NCI-H345 treated with DMSO at 0.1 percent for 48 hours (cell line): ENCODE measurements at regions not wholly inside any gene's neighbourhood (a gene's known extent, or its start where the extent isn't known, plus 50 kb on each side); places are given as distances from the start of the nearest gene placed in this dataset.
A peak's percentile ranks its signal among the peaks of the same experiment; 100 is the strongest.

Experiments used
- DNase-seq: peaks from one replicate; lab custom pipeline; 2025; ENCODE audit not compliant: unreplicated experiment; lab: John Stamatoyannopoulos, UW

DNA sequence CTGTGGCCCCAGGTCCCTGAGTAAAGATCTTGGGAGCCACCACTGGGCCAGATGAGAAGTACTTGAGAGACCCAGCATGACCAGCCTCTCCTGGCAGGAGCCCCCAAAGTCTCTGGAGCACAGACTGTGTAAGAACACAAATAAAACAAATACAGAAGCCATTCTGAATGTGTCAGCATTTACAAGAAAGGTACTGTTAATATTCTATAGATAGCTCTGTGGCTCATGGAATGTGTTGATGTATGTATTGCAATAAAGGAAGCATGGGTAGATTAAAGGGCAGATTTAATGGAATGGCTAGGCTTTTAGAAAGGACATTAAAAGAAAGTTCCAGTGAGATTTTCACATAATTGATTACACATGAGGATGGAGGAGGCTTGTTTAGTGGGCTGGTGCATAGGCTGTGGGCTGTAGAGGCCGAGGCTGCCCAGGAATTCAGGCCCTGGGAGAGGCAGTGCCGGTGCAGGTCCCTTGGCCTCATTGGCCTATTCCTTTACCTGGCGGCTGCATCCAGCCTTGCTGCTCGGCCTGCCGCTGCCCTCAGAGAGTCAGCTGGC lies 127.7 kb upstream of the DLX2 start:
- no peak for DNase-seq

DNA sequence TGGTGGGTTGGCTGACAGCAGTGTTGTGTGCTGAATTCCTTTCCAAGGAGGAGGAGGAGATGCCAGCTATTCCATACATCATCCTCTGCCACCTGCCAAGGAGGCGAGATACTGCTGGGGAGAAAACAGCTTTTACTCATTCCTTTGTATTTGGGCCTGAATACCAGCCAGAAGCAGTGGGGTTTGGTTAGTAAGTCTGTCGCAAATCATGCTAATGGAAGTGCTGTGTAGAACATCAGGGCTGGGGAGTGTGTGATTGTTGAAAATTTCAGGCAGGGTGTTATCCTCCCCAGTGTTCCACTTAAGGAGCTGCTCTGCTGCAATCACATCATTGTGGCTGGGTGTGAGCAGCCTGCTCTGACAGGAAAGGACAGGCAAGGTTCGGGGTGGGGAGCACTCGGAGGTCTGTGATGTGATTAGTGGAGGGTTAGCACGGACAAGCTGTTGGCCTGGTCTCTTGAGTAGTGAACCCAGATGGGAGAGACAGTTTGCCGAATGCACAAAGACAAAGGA lies 128.2 kb upstream of the DLX2 start:
- DNase-seq = no peak

DNA sequence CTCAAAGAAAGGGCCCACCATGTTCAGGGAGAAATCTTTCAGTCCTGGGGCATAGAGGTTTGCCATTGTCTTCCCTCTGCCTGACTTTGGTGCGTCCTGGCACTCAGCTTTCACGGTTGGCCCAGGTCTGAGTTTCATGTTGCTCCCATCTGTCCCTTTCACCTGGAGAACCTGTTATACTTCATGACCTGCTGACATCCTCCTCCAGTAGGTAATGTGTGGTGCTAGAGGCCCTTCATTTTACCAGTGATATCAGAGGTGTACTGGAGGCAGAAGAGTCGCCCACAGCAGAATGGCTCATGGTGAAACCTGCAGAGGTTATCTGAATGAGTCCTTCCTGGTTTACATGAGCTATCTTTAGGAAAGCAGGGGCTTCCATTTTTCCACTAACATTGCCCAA lies 128.8 kb upstream of the DLX2 start:
- no peak for DNase-seq

DNA sequence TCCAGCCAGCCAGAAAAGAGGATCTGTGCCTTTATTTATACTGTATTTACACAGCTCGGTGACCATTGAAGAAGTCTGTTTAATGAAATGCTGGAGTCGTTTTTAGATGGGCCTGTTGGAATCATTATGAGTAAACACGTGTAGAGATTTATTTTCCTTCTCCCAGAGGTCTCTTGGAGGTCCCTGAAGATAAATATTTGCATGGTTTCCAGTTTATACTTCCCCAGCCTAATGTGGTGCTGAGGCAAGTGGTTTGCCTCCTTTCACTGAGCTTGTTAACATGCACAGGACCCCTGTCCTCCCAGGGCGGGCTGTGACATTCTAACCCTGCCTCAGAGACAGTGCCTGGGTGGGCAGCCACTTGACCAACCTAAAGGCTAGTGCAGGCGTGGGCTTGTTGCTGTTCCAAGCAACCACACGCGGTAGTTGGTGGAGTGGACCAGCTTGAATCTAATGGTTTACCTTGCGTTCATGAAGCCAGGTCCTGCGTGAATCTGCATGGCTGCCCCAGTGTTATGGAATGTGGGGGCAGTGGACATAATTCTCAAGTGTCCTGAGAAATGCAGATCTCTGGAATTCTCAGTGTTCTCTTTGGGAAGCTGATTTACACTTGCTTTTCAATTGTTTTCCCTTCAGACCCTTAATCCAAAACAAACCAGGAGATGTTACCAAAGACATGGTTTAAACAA lies 130.2 kb upstream of the DLX2 start:
- no peak for DNase-seq

DNA sequence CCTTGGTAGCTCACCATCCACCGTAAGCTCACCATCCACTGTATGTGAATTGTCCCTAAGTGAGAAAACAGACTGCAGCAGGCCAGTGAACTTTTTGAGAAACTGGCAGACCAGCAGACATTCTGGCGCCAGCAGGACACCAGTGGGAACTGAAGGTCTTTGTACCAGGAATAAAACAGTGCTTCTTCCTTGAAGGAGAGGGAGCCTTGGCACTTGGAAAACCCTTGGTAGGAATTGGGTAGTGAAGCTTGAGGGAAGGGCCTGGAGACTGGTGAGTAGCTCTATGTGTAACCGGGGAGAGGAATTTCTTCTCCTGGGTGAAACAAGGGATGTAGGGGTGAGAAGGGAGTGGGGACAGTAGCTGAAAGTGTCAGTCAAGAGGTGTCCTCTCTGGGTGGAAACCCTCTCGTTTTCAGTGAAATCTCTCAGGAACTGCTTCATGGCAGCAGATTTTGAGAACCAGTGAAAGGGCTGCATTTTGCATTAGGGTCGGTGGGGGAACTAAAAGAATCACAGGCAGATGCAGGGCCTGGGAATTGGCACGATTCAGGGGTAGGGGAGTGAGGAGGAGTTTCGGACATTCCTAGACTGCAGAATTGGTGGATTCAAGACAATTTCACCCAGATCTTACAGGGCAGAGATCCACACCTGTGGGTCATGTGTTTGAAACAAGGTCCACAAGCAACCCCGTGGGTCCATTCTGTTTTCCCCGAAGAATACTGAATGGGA lies 131.5 kb upstream of the DLX2 start:
- no peak for DNase-seq

DNA sequence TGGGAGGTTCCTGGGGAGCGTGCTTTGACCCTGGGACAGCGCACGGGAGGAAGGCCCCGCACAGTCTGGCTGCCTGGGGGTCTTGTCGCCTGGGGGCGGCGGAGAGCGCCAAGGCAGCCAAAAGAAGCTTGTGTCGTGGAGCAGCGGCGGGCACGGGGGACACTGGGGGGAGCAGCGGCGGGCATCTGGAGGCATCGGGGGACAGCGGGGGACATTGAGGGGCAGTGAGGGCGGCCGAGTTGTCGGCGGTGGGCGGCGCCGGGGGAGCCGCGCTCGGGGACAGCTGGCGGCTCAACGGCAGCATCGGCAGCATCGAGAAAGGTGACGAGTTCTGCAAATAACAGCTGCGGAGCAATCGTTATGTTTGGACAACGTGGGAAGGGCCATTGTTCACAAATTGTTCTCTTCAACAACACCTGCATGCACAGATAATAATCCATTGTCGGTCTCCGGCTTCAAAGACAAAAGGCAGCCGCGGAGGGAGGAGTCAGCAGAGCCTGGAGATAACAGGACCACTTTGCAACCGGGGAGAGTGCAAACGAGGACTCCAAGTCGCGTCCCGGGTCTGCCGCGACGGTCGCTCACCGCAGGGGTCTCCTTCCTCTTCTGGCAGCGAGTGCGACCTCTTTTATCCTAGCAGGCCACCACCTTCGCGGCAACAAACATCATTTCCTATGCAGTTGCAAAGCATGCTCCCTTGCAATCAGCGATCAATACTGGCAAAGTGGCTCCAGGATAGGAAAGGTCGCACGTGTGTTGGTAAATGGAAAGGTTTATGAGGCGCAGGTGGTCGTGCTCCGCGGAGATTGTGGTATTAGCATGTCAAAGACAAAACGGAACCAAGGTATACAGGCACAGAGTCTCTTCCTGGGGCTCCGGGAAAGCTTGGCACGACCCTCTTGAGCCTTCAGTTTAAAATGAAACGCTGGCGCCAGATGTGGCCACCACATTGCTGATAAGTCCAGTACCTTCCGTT lies 132.3 kb upstream of the DLX2 start:
- peak; percentile 85 for DNase-seq

DNA sequence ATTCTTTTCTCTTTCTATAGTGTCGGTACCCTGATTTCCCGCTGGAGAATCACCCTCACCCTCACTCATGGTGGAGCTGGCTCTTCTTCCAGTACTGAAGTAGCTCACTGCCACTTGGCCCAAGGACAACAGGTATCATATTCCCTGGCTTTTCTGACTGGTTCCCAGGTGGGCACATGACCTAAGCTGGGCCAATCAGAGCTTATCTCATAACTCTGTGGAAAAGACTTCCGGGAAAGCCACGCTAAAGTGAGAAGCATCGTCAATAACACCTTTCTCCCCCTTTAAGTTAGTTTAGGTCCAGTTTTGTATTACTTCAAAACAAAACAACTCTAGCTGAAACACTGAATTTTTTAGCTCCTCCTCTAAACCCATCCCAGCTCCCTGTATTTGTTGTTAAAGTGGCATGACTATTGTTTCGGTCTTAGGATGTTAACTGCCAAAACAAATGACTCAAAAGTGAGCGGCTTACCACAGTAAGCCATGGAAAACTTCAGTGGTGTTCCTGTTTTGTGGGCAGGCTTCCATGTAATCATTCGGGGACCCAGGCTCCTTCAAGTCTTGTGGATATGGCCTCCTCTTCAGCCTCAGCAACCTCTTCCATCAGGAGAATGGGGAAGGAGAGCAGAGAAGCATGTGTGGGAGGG lies 137.4 kb upstream of the DLX2 start:
- DNase-seq = no peak

DNA sequence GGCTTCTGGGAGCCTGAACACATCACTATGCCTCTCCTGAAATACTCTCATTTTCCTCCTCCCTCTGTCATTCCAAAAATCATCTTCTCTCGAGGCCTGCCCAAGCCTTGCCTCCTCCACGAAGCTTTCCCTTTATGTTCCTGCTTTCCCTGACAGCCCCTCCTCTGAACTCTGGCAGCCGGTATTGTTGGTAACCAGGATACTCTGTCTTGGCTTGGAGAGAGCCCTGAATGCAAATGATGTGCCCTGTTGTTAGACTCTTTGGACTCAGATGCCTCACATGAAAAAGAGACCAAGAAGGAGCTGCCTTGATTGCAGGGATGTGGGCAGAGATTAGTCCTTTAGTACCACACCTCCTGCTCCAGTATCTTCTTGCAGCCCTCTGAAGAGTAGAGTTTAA lies 138.5 kb upstream of the DLX2 start:
- no peak for DNase-seq

DNA sequence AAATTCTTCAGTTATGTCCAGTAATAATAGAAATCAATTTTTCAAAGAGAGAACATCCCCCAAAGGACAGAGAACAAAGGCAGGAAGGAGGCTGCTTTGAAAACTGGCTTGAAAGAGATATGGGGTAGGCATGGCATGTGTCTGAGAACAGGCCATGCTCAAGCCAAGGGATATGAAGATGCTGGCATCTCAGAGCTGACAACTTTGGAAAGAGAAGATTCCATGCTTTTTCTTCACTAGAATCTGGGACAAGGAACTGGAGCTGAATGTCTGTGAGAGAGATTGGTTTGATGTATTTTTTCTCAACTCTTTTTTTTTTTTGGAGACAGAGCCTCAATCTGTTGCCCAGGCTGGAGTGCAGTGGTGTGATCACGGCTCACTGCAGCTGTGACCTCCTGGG lies 139.8 kb upstream of the DLX2 start:
- no peak for DNase-seq

DNA sequence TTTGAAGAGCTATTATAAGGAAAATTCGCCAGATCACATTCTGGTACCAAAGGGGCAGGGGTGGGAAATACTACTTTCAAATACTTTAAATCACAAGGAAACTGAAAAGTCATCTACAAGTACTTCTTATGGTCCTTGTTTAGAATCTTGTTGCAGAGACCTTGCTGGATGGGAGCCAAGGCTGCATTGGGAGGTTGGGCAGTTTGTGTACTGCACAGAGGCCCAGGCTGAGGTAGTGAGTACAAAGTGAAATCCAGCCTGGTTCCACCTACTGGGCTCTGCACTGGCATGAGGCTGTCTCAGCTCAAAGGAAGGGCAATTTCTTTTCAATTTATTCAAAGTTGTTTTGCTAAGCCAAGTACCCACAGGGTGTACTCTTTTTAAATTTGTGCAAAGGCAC lies 140.3 kb upstream of the DLX2 start:
- DNase-seq = no peak

DNA sequence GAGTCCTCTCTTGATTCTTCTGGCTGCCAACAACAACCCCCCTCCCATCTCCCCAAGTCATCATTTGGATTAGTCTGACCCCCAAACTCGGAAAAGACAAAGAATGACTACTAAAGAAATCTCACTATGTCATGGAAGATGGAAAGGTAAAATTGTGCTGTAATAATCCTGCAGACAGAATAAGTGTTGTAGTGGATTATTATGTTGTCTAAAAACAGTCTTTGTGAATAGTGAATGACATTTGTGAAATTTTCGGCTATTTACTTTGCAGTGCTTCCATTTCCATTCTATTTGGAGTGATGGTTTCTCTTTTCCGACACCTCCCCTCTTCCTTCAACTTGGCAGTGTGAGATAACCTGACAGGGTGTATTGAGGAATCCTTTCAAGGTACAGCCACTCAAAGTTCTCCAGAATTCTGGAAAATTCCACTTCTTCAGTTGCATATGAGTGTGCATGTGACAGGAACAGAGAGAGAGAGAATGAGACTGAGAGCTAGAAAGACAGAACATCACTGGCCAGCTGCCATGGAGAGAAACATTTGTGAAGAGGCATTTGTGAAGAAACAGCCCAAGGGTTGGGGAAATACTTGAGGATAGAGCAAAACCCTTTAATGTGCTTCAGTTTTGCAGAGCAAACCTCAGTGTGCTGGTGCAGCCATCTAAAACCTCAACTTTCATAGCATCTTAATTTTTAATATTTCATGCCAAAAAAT lies 141.9 kb upstream of the DLX2 start:
- no peak for DNase-seq

DNA sequence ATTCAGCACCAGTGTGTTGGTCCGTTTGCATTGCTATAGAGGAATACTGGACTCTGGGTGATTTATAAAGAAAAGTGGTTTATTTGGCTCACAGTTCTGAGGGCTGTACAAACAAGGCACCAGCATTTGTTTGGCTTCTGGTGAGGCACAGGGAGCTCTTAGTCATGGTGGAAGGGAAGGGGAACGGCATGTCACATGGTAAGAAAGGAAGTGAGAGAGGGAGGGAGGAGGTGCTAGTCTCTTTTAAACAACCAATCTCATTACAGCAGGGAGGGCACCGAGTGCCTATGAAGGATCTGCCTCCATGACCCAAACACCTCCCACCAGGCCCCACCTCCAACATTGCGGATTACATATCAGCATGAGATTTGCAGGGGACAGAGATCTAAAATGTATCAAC lies 143.9 kb upstream of the DLX2 start:
- DNase-seq = no peak

DNA sequence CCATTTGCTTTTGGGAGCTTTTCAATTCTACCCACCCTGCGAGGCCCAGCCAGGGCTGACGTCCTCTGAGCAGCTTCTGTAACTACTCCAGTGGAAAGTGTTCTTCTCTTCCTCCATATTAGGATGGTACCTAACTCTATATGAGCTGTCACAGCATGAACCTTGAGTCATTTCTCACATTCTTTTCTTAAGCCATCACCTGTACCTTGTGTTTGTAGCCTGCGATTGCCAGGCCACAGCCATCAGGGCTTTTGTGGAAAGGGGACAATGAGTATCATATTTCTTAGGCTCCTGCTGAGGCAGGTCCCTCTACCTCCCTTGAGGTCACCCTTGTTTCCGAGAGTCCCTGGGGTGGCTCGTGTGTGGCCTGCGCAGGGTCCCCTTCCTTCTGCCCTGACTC lies 144.5 kb upstream of the DLX2 start:
- no peak for DNase-seq

DNA sequence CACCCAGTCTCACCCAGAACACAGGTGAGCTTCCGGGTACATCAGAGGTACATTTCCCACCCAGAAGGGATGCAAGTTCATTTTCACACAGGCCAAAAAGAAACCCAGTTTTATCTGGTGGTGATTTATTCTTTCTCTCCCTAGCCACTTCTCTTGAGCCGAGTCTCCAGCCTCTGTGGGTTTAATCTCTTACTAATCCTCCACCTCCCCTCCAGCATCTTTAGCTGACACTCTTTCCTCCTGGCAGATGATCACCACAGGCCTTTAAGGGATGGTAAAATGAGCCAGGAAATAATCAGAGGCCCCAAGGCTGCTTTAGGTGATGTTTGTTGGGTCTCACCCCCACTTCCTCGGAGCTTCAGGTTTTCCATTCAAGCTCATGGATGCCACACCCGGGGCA lies 145.7 kb upstream of the DLX2 start:
- DNase-seq = no peak

DNA sequence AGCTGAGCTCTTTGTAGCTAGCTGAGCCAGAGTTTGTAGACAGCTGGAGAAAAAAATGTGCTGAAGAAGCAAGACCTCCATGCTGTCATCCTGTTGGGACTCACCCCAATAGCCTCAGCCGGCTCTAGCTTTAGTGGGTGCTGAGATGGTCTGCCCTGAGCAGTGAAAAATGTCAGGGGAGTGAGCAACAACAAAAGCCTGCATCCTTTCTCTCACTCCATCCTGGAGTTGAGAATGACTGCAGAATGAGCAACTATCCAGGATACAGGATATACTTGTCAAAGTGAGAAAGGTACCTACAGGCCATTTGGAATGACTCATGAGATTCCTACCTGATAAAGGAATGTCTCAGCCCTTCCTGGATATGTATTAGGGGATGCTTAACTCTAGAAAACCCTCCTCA lies 146.1 kb upstream of the DLX2 start:
- no peak for DNase-seq

DNA sequence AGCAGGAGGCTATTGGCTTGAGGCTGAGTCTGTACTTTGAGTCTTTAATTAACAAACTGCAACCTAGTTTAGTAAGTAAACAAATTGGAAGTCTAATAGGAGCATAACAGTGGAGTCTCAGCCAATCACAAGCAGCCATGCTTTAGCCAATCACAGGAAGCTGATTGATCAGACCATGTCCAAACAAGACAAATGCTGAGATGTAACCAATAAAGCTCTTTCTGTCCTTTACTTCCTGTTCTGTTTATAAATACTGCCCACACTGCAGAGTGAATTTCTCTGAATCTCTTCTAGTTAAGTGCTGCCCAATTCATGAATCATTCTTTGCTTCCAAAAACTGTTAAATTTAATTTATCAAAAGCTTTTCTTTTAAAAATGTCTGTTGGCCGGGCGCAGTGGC lies 146.6 kb upstream of the DLX2 start:
- DNase-seq = no peak

DNA sequence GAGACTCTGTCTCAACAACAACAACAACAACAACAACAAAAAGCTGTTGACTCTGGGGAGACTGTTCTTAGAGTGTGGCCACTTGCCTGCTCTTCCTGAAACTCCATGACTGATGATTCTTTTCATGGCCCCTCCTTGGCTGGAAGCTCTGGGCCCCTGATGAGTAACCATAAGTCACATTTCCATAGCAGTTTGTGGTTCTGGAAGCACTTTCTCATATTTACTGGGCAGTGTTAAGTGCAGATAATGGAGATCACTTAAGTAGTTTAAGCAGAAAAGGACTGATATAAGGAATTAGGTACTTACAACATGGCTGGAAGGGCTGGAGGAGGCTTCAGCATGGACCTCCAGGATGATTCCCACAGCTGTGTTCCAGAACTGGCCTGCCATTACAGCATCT lies 147.3 kb upstream of the DLX2 start:
- no peak for DNase-seq

DNA sequence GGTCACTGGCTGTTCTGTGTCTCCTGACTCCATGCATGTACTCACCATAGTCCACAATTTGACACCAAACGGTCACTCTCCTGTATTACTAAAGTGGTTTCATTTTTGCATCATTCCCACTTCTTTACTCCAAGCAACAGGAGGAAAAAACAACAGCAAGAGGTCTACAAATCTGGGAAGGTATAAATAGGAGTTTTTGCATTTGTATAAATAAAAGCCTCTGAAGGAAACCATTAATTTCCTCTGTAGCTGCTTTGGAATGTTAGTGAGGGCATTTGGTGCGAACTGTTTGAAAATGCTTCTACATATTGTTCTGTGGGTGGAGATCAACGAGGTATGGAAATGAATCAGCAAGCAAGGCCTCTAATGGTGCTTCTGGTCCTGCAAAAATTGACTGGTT lies 148.5 kb upstream of the DLX2 start:
- DNase-seq = no peak

DNA sequence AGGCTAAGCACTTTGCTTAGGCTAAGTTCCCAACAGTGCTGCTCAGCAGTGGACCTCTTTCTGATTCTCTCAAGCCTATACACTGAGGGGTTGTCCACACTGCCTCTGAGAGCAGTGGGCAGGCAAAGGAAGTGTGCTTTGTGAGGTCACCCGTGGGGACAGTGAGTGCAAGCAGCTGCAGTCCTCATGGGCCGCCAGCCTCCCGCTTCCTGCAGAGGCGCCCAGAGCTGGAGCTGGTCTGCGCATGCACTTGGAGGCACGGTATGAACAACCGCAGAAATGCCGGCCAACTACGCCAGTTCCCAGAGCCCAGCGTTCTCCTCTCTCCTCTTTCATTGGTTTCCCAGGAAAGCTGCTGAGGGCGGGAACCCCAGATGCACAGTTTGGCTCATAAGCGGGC lies 149.5 kb upstream of the DLX2 start:
- no peak for DNase-seq
